ENCODE measurements at regions not wholly inside any gene's neighbourhood (a gene's known extent, or its start where the extent isn't known, plus 50 kb on each side); places are given as distances from the start of the nearest gene placed in this dataset.

- Histone ChIP-seq H3K9me3 (no peaks in the 10 kb centered on the region), H3K27ac (no peak overlapping the region), H3K27me3 (ENCODE audit: insufficient read depth in 3 of 3, low read length in 2 of 3) (no peaks in the 10 kb centered on the region), H3K4me1 (peaks cover 11% of the 10 kb centered on the region), H3K36me3 (ENCODE audit: insufficient read depth in 1 of 2, low read depth in 1 of 2) (no peaks in the 10 kb centered on the region), H3K4me3 (no peak overlapping the region)
- 34 to 45% (median 36%) methylated on average over 4 of the region's 4 CpGs for WGBS, 3 donors
- DNase-seq (no peak), ATAC-seq (peak in 1 of 4 donors; percentile 17)
- intact Hi-C loops (cut with DNase I), result loop anchor here in 1 of 2 donors (2.0 to 5.0 kb wide), 2 partner anchors 135 to 323 kb away; partner anchors contain the start of gene ANKH
- no peak for TF ChIP-seq CTCF (IDR thresholded peaks at IDR 0.05)
Observed at GRCh38 chr5:15007646-15008045, 136.1 kb upstream of the ANKH start.

- no peak overlapping the region for H3K4me3 ChIP-seq
- no peak overlapping the region for H3K27ac ChIP-seq
- DNase-seq (no peak), ATAC-seq (no peak)
- no peaks in the 10 kb centered on the region for H3K36me3 ChIP-seq (ENCODE audit: insufficient read depth in 1 of 2, low read depth in 1 of 2)
- no peak for TF ChIP-seq CTCF (IDR thresholded peaks at IDR 0.05)
- H3K9me3 ChIP-seq, result no peaks in the 10 kb centered on the region
- H3K4me1 ChIP-seq, result peaks cover 9% of the 10 kb centered on the region
- no peaks in the 10 kb centered on the region for H3K27me3 ChIP-seq (ENCODE audit: insufficient read depth in 3 of 3, low read length in 2 of 3)
- intact Hi-C loops (cut with DNase I), result loop anchor here in 1 of 2 donors (2.0 kb wide), 1 partner anchor 132 kb away; no protein-coding TSS in a partner anchor
Observed at GRCh38 chr5:15004506-15004905, 132.9 kb upstream of the ANKH start.

GRCh38 chr5:15003511-15003920, 131.9 kb upstream of the ANKH start:
- no peaks in the 10 kb centered on the region for H3K9me3 ChIP-seq
- intact Hi-C loops (cut with DNase I), result loop anchor here (2.0 kb wide), 2 partner anchors 277 to 317 kb away; no protein-coding TSS in a partner anchor
- no peaks in the 10 kb centered on the region for H3K27me3 ChIP-seq (ENCODE audit: insufficient read depth in 3 of 3, low read length in 2 of 3)
- DNase-seq (peak; percentile 26 to 60), ATAC-seq (peak; percentile 87 to 97 (median 94))
- no peak overlapping the region for H3K27ac ChIP-seq
- no peak overlapping the region for H3K4me3 ChIP-seq
- WGBS, 3 donors, result 44 to 50% (median 45%) methylated on average over 4 of the region's 4 CpGs
- no peaks in the 10 kb centered on the region for H3K36me3 ChIP-seq (ENCODE audit: insufficient read depth in 1 of 2, low read depth in 1 of 2)
- peak; percentile 88 for TF ChIP-seq CTCF (IDR thresholded peaks at IDR 0.05)
- H3K4me1 ChIP-seq, result no peaks in the 10 kb centered on the region

- no peaks in the 10 kb centered on the region for H3K36me3 ChIP-seq (ENCODE audit: insufficient read depth in 1 of 2, low read depth in 1 of 2)
- WGBS, 3 donors, result 36 to 50% (median 40%) methylated on average over 2 of the region's 2 CpGs
- intact Hi-C loops (cut with DNase I), result loop anchor here (2.0 kb wide), 2 partner anchors 276 to 316 kb away; no protein-coding TSS in a partner anchor
- no peaks in the 10 kb centered on the region for H3K9me3 ChIP-seq
- no peak for TF ChIP-seq CTCF (IDR thresholded peaks at IDR 0.05)
- no peaks in the 10 kb centered on the region for H3K27me3 ChIP-seq (ENCODE audit: insufficient read depth in 3 of 3, low read length in 2 of 3)
- H3K4me3 ChIP-seq, result no peak overlapping the region
- DNase-seq (no peak), ATAC-seq (no peak)
- H3K4me1 ChIP-seq, result no peaks in the 10 kb centered on the region
- no peak overlapping the region for H3K27ac ChIP-seq
Observed at GRCh38 chr5:15002791-15003190, 131.2 kb upstream of the ANKH start.

DNA sequence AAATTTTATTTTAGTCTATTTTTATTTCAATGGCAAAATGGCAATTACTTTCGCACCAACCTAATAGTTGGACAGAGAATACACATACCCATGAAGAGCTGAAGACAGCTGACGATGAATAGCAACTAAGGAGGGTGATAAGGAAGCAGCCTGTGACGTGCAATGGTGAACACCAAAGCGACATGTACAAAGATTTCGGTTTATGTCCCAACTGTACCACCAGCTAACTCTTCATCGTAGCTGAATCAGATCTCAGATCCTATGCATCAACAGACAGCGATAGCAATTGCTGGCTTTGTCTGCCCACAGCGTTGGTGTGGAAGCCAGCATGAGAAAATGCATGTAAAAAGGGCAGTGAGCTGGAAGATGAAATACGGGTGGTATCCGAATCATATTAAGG, 130.6 kb upstream of the ANKH start:
- no peak for ATAC-seq
- Histone ChIP-seq H3K4me3 (no peak overlapping the region), H3K27ac (no peak overlapping the region), H3K4me1 (no peaks in the 10 kb centered on the region), H3K27me3 (ENCODE audit: insufficient read depth in 3 of 3, low read length in 2 of 3) (no peaks in the 10 kb centered on the region), H3K36me3 (ENCODE audit: insufficient read depth in 1 of 2, low read depth in 1 of 2) (no peaks in the 10 kb centered on the region), H3K9me3 (no peaks in the 10 kb centered on the region)
- no peak for TF ChIP-seq CTCF (IDR thresholded peaks at IDR 0.05)
- WGBS, 3 donors, result 90 to 92% (median 91%) methylated on average over 10 of the region's 10 CpGs
- DNase-seq, result no peak
- intact Hi-C loops (cut with DNase I), result loop anchor here (2.0 kb wide), 2 partner anchors 275 to 315 kb away; no protein-coding TSS in a partner anchor
